Stromal cell of bone marrow (primary cell): ENCODE measurements at regions not wholly inside any gene's neighbourhood (a gene's known extent, or its start where the extent isn't known, plus 50 kb on each side); places are given as distances from the start of the nearest gene placed in this dataset.
"Not testable (repeated sequence)": the region's sequence is repeated elsewhere in the genome, so short reads cannot be mapped to it uniquely, and the experiment has no call there.

Experiments used
- DNase-seq: peaks from one replicate; pipeline ENCODE4 v3.0.0-alpha.2; 2012; ENCODE audit warnings: low read depth

DNA sequence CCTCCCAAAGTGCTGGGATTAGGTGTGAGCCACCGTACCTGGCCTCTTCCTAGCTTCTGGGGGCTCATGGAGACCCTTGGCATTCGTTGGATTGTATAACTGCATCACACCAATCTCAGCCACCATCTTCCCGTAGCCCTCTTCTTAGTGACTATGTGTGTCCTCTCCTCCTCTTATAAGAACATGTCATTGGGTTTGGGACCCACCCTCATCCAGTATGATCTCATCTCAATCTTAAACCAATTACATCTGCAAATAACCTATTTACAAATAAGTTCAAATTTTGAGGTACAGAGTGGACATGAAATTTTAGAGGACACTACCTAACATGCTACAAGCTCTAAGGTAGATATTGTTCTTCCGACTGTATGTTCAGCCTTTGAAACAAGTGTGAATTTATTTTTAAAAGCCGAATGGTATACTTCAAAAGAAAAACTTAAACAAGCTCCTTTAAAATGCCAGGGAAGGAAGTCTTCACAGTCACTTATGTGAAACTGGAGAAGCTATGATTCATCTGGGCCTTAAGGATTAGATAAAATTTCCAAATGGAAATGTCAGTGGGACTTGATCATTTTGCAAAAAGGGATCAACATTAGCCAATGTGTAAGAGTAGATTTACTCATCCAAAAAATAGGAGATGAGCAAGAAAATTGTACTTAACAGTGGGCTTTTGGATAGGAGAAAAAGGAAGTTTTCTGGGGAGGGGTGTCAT, 225.7 kb downstream of the MEX3B start:
- DNase-seq = peak; percentile 26

DNA sequence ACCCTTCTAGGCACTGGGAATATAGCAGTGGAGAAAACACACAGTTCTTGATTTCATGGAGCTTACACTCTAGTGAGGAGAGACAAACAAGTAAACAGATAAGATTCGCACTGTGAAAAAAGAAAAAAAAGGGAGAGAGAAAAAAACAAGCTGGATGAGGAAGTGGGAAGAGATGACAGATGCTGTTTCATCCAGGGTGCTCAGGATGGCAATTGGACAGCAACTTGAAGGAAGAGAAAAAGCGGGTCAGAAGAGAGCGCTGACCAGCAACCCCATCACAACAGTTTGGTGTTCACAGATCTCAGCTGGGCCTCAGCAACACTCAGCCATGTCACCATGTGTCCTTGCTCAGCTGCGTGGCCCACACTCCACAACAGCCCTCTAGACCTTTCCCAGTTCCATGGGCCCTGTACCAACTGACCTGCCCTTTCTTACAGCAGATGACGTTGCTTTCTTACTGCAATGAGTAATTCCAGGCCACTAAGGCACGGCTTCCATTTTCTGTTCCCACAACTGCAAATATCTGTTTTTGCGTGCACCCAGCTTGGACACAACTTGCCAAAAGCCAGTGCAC, 230.8 kb downstream of the MEX3B start:
- DNase-seq = no peak

DNA sequence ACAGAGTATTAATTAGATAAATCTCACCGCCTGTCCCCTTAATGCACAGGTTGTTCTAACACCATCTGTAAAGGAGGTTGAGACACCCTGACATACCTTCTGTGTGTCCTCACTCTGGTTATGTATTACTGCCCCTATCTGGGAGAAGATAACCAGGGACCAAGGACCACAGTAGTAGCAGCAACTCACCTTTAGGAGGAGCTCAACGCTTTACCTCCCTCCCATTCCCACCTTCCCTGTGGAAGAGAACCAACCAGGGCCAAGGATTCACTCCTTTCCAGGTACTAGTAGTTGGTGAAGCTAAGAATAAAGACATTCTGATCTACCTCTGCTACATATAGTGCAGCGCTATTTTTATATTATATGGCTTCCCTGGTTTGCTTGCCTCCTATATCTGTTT, 232.6 kb downstream of the MEX3B start:
- DNase-seq = no peak

DNA sequence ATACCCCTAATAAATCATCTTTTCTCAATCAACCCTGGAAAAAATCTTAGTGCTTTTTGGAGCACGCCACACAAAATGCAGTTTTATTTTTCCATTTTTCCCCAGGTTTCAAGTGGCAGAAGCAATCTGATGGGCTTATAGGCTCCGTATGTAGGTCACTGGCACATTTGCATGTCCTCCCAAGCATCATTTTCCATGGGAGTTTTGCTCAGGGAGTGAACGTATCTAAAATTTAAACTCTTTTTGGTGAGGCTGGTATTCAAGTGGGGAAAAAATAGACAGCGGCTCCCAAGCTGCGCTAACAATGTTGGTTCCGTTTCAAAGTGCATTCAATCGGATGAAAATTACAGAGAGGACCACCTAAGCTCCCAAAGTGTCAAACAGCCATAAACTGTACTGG, 233.4 kb downstream of the MEX3B start:
- no peak for DNase-seq

DNA sequence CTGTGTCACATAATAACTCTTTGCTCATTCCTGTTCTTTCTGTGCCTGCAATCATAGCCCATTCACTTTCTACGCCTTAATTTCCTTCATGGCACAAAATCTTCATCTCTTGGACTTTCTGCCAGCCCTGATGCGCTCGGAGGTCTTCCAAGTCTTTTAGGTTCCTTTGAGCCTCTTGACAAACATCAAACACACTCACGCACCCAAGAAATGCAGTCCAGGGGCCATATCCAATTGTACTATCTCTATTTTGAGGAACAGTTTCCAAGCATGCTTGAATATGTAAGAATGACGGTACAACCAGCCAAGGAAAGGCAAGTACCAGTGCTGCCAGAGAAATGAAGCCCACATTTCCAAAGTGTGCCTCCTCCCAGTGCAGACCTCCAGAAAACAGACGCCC, 234.1 kb downstream of the MEX3B start:
- DNase-seq = no peak

DNA sequence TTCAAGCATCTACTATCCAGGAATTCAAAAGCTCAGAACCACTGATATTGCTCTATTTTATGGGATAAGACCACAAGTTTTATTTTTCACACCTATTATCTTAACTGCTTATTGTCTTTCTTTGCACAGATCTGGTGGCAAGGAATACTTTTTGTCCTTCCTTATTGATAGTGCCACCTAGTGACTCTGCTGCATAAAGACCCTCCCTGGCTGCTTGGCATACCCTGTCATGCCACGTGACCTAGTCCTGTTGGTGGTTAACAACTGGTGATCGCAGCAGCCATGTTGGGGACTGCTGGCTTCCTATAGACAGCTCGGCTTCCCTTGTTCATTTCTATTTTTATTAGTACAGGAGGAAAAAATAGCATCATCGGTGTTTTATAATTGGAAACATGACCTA, 236.3 kb downstream of the MEX3B start:
- DNase-seq = no peak

DNA sequence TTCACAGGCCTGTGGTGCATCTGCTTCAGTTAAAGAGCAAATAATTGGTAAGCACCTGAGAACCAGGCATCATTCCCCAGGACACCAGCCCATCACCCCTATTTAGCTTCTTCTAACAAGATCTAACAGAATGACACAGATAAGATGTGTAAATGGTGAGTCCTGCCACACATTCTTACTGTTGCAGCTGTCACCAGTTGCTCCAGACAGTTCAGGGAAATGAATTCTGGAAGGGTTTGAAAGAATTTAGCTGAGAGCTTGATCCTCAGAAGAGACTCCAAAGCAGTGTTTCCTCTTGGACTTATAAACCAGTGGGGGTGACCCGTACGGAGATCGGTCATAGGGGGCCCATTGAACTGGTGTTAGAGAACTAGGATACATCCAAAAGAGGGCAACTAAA, 238.0 kb downstream of the MEX3B start:
- DNase-seq = no peak

DNA sequence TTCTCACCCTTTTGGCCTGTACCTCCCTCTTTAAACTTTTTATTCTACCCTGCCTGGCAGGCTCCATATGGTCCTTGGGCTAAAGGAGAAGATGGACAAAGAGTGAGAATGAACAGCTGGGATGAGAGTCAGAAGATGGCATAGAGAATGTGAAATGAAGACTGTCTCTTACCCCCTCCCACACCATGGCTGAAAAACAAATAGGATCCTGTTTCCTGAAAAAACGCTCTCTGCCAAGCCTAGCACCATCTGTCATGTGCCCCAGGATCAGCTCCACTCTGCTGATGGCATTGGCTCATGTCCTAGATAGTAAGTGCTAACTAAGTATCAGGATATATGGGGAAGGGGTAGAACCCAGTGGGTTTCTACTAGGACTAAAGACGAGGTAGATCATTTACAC, 238.6 kb downstream of the MEX3B start:
- no peak for DNase-seq

DNA sequence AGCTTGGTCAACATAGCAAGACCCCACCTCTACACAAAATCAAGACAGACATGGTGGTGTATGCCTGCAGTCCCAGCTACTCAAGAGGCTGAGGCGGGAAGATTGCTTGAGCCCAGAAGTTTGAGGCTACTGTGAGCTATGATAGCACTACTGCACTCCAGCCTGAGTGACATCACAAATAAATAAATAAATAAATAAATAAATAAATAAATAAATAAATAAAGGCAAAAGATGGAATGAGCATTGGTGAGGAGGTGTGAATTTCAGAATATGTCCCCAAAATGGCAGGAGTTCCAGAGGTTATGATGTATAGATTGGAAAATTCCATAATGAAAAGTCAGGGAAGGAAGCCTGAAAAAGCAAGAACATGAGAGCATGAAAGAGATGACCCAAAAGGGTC, 249.9 kb downstream of the MEX3B start:
- DNase-seq = no peak

DNA sequence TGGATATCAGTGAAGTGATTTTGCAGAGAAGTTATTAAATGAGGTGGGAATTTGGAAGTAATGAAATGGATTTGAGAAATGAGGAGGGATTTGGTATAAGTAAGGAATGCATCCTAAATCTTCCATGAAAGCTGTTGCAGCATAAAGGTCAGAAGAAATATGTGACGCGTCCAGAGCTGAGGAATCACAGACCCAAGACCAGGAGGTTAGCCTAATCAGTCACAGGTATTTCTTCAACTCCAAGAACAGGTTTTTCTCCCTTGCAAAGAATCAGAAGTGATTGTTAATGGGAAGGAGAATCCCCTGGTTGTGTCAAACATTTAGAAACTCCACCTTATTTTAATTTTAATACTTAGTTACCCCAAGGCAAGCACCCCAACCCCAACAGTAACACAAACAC, 253.2 kb downstream of the MEX3B start:
- no peak for DNase-seq

DNA sequence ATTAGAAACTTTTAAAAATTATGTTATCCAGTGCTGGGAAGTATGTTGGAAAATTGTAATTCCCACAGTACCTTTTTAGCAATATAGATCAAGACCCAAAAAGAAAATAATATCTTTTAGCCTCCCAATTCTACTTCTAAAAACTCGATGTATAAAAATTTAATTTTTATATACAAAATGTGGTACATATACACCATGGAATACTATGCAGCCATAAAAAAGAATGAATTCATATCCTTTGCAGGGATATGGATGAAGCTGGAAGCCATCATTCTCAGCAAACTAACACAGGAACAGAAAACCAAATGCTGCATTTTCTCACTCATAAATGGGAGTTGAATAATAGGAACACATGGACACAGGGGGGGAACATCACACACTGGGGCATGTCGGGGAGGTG, 254.5 kb downstream of the MEX3B start:
- DNase-seq = not testable (repeated sequence)

DNA sequence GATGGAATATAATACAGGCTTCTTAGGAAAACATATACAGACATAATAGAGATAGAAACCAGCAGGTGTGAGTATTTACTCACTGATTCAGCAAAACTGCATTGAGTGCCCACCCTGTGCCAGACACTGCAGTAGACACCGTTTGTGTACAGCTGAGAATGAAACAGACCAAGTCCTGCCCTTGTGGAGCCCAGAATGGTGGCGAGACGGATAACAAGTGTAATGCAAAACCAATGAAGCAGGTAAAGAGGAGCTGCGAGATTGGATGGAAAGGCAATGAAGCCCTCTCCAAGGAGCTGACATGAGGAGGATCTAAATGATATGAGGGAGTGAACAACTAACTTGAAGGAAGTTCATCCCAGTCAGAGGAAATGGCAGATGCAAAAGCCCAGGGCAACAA, 256.4 kb downstream of the MEX3B start:
- no peak for DNase-seq

DNA sequence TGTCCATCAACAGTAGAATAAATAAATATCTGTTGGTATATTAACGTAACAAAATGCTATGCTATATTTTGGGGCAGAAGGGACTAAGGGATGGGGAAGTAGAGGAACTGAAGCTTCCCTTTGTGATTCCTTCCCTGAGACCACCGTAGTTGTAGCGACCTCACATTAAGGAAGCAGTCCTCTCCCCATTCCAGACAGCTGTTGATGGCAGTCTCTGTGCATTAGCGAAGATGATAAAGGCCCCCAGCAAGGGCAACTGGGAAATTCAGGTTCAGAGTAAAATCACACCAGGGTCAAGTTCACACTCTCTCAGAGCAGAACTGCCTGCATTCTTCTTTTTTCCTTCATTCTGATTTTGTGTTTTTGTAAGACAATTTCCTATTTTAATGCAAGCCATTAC, 259.0 kb downstream of the MEX3B start:
- no peak for DNase-seq

DNA sequence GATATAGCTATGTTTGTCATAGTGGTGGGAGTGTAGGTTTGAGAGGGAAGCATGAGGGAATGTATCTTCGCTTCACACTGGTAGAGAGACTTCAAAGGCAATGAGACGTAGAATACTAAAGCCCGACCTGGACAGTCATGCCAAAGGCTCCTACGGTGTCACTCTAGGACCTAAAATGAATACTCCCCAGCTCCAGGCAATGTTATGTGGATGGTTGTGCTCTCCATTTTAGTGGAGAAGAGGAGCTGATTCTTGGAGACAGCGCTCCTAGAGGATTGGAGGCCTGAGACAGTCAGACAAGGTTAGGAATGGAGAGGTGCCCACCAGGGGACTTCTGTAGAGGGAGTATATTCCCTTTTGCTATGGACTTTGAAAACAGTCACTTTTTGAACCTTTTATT, 260.1 kb downstream of the MEX3B start:
- DNase-seq = no peak

DNA sequence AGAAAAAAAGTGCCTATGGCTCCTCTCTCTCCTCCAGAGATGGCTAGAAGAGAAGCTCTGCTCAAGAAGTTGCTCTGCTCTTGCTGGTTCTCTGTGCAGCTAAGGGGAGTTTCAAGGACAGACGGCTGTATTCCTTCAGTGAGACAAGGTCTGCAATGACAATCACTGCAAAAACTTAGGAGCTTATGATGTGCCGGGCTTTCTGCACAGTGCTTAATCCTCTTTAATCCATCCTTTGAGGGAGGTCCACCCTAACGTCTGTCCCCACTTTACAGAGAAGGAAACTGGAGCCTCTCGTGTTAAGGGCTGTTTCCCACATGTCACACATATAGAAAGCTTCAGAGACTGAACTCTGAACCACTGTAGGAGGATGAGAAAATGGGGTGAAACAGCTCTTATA, 260.6 kb downstream of the MEX3B start:
- no peak for DNase-seq

DNA sequence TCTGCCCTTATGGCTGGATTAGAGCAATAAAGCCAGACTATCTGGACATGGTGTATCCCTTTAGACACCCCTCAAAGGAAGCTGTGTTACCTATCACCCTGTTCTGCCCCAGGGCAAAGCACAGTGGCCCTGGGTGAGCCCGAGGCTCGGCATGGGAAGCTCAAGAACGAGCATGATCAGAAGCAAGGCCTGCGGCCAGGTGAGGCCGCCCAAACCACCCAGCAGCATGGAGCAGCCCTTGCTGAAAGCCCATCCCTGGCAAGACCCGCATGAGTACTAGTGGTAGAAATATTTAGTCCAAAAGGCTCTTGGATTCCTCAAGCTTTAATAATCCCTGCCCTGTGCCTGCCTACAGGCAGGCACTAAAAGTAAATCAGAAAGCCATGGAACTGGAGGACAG, 261.1 kb downstream of the MEX3B start:
- no peak for DNase-seq

DNA sequence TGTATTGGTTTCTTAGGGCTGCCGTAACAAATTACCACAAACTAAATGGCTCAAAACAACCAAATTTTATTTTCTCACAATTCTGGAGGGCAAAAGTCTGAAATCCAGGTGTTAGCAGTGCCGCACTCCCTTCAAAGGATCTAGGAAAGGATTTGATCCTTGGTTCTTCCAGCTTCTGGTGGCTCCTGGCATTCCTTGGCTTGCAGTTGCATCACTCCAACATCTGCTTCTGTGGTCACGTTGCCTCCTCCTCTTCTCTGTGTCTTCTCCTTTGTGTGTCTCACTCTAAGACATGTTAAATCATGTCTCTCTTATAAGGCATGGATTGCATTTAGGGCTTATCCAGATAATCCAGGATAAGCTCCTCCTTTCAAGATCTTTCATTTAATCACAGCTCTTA, 262.2 kb downstream of the MEX3B start:
- no peak for DNase-seq

DNA sequence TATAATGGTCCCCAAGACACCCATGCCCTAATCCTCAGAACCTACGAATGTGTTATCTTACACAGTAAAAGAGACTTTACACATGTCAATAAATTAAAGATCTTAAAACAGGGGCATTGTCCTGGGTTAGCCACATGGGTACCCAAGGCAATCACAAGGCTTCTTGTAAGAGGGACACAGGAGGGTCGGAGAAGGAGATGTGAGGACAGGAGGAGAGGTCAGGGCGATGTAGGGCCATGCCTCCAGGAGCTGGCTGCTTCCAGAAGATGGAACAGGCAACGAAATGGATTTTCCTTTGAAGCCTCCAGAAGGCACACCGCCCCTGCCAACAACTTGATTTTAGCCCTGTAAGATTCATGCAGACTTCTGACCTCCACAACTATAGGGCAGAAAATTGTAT, 262.7 kb downstream of the MEX3B start:
- no peak for DNase-seq

DNA sequence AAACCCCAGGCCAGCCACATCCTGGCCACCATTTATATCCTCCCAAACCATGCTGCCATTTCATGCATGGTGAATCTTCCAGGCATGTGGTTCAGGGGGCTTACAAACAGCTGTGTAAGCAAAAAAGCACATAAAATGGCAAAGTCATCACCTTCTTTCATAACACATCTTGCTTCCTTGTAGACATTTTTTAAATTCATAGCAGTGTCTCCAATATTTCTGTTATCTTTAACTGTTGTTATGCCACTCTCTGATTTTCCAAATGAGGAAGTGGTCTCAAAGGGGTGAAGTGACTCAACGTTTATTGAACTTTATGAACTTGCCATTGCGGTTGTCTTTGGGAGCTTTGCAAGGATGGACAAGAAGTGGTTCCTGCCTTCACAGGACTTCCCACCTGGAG, 264.4 kb downstream of the MEX3B start:
- no peak for DNase-seq

DNA sequence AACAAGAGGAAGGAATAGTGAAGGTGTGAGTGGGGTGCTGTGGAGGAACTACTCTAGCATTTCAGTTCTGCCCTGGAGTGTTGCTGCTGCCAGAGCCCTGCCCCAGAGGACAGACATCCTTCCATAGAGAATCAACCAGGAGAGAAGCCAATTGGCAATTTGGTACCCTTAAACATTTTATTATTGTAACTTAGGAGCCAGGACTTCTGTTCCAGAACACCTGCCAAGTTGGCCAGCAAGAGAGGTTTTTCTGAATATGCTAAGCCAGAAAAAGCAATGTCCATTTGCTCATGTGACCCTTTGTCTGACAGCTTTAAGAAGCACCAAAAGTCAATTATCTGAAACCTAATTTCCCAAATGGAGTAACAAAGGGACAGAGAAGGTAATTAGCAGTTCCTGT, 264.9 kb downstream of the MEX3B start:
- DNase-seq = no peak

DNA sequence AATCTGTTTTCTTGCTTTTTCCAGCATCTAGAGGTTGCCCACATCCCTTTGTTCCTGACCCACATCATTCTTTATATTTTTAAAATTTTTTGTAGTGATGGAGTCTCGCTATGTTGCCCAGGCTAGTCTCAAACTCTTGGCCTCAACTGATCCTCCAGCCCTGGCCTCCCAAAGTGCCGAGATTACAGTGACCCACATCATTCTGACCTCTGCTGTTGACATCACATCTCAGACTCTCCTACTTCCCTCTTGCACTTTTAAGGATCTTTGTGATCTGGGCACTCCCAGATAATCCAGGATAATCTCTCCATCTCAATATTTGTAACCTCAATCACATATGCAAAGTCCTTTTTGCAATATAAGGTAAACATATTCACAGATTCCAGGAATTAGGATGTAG, 266.6 kb downstream of the MEX3B start:
- no peak for DNase-seq

DNA sequence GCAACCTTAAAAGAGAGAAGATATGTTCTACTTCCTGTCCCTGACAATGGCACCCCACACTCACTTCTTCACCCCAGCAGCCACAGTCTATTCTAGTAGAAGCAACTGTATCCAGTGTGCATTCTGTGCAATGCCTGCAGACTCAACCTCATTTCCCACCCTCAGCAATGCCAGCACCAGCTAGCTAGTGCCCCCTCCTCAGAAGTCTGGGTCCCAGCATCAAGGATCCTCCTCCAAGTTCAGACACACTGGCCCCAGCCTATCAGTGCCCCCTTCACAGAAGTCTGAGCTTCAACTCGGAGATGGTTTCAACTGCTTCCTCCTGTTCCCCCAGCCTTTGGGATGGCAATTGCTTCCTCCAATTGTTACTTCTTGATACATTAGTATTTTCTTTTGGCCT, 268.3 kb downstream of the MEX3B start:
- no peak for DNase-seq

DNA sequence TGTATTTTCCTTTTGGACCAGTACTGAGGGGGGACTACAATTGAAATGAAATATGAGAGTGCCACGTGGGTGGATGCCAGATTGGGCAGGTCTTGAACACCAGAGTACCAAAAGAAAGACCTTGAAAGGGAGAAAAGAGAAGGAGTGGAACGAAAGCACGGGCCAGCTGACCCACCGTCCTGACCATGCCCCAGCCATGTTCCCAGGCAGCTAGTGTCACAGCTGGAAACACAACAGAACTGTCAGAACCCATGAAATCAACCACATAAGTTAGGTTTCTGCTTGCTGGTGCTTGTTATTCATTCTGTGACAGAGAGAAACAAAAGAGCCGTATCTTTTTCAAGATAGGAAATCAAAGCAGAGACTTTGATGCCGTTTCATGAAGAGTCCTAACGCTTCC, 268.8 kb downstream of the MEX3B start:
- DNase-seq = no peak

DNA sequence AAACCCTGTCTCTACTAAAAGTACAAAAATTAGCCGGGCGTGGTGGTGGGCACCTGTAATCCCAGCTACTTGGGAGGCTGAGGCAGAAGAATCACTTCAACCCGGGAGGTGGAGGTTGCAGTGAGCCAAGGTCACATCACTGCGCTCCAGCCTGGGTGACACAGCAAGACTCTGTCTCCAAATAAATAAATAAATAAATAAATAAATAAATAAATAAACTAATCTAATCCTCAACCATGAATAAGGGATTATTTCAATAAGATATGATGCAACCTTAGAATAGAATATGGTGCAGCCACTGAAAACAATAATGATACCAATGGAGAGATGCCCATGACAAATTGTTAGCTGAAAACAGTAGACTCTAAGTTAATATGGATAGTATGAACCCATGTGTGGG, 270.0 kb downstream of the MEX3B start:
- not testable (repeated sequence) for DNase-seq
